NCI-H1436 treated with DMSO at 0.1 percent for 48 hours (cell line): ENCODE measurements at regions not wholly inside any gene's neighbourhood (a gene's known extent, or its start where the extent isn't known, plus 50 kb on each side); places are given as distances from the start of the nearest gene placed in this dataset.
"Not testable (repeated sequence)": the region's sequence is repeated elsewhere in the genome, so short reads cannot be mapped to it uniquely, and the experiment has no call there.

Experiments used
- DNase-seq: peaks from one replicate; lab custom pipeline; 2025; lab: John Stamatoyannopoulos, UW

DNA sequence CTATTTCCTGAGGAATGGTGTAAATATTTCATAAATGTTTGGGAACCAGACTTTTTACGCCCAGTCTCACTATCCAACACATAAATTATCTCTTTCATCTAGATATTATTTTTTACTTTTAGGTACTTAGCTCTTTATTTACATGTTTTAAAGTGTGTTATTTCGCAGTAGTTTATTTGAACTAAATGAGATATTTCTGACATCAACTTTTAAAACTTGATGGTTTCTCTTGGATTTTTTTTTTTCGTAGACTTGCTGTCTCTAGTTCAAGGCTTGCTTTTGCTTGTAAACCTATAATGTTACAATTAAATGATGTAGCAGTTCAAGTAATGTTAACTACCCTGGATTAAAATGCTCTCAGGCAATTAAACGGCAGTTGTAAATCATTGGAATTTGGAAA lies 241.7 kb upstream of the PDE3A start:
- DNase-seq: no peak

DNA sequence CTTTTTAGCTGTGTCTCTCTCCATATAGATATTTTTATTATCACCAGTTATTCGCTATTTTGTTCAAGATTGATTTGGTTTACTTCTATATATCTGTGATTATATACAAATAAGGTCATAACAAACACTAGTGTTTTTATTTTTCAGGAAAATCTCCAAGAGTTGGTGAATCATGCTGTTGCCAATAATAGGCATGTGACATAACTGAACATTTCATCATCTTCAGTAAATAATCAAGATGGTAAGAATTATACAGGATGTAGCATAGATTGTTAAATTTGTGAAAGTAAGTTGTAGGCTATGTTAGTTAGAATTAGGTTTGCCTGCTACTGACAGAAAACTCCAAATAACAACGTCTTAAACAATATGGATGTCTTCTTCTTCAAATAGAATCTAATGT lies 240.9 kb upstream of the PDE3A start:
- no peak for DNase-seq

DNA sequence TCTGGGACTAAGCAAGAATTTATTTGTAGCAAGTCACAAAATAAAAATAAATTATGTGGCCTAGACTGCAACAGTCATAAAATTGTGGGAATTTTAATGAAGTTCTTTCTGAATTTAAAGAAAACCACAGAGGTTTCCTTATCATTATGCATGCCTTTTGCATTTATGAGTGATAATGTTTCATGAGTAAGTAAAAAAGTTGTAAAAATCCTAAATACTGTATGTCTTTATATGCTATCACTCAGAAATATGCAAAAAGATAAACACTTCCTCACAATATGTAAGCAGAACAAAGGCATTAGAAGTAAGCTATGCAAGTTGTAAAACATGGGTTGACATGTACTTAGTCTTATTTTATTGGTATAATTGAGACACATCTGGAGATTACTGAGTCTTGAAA lies 239.4 kb upstream of the PDE3A start:
- no peak for DNase-seq

DNA sequence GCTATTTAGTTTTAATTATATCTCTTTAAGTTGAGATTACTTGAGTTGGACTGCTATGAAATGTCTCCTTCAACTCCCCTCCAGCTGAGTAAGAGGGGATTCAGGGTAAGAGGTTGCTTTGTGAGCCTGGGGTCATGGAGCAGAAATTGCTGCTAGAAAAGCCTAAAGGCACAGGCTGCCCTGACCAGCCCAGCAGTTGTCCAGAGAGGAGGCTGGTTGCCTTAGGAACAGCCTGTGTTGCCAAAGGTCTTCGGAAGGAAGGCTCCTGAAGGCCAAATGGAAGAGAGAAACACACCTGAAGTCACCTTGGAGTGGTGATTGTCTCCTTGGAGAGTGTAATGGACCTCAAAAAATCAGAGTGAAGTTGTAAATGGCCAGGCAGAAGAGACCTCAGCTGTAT lies 235.5 kb upstream of the PDE3A start:
- DNase-seq: no peak

- no peak for DNase-seq
These were observed 233.7 kb upstream of the PDE3A start for GRCh38 chr12:20134652-20135051.

GRCh38 chr12:20140751-20141150 lies 227.6 kb upstream of the PDE3A start:
- no peak for DNase-seq

DNA sequence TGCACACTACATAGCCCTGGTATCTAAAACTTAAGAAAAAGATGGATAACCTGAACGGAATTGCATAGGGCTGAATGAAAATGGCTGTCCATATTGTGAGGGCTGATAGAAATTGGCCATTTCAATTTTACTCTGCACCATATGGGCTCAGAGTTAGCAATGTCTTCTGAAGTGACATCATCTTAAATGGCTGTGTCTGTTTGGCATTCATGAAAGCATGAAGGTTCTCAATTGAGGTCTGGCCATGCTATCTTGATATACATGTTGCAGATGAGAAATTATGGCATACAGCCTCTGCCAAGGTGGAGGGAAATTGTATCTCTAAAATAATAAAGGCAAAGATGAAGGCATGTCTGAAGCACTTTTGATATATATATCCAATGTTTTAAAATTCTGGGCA lies 226.0 kb upstream of the PDE3A start:
- no peak for DNase-seq

GRCh38 chr12:20142956-20143355 lies 225.4 kb upstream of the PDE3A start:
- DNase-seq: no peak

DNA sequence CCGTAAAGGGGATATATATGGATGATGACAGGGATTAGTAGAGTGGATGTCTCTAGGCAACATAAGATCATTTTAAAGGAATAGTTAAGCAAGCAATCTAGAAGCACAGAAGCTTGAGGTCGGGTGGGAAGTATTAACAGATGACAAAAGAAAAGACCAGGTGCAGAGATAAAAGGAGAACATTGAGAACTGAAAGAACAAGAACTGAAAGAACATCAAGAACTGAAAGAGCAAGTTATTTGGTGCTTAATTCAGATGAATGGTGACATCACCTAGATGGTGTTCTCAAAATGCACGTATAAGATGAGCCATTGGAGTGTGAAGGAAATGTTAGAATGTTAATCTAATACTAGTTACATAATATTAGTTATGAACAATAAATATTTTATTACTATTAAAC lies 224.0 kb upstream of the PDE3A start:
- DNase-seq: no peak

DNA sequence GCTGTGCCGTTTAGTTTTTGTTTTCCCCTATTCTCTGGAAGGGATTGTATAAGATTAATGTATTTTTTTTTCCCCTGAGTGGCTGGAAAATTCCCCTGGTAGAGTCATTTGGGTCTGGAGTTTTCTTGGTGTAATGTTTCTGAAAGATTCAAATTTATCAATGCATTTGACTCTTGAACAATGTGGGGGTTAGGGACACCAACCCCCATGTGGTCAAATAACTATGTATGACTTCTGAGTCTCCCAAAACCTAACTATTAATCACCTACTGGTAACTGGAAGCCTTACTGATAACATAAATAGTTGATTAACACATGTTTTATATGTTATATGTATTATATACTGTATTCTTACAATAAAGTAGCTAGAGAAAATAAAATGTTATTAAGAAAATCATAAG lies 220.1 kb upstream of the PDE3A start:
- DNase-seq: no peak

DNA sequence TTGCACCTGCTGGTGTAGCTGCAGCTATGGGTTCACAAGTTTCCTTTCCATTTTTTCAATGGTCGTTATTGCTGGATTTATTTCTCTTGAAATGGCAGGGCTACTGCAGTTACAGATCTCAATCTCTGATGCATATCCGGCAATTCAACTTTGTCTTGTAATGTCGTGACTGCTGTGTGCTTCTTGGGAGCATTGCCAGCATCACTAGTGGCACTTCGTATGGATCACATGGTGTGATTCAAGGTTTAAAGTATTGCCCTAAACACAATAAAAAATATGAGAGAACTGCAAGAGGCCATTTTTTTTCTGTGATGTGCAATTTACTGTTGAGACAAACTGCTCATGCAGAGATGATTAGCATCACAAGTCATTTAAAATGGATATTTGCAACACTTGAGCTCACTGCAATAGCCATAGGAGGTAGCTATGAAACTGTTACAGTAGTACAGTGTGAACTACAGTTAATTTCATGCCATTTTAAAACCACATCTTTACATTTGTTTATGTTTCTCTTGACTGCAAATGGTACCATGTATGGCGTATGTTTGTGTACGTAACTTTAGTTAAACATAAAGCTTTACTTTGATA lies 217.4 kb upstream of the PDE3A start:
- DNase-seq: no peak

- DNase-seq: no peak
These were observed 214.3 kb upstream of the PDE3A start for GRCh38 chr12:20154052-20154451.

DNA sequence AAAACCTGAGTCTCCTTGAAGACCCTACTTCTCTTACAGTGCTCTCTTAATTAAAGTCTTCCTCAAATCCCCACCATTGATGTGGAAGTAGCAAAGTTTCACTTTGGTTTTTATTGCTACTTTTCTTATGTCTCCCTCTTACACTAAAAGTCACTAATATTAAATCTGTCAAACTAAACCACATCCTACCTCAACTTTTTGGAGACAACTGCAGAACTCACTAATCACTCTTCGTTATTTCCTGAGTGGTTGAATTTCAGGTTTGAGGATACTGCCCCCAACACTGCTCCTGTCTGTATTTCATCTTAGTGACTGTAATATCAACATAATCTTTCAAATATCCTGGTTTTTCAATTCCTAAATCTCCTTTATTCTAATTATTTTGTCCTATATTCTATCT lies 213.0 kb upstream of the PDE3A start:
- DNase-seq: no peak

DNA sequence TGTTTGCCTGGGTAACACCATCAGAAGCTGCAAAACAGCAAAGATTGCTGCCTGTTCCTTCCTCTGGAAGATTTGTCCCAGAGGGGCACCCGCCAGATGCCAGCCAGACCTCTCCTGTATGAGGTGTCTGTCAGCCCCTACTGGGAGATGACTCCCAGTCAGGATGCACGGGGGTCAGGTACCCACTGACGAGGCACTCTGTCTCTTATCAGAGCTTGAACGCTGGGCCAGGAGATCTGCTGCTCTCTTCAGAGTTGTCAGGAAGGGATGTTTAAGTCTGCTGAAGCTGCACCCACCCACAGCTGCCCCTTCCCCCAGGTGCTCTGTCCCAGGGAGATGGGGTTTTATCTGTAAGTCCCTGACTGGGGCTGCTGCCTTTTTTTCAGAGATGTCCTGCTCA lies 207.4 kb upstream of the PDE3A start:
- DNase-seq: not testable (repeated sequence)

GRCh38 chr12:20174528-20175175 lies 193.7 kb upstream of the PDE3A start:
- DNase-seq: no peak

DNA sequence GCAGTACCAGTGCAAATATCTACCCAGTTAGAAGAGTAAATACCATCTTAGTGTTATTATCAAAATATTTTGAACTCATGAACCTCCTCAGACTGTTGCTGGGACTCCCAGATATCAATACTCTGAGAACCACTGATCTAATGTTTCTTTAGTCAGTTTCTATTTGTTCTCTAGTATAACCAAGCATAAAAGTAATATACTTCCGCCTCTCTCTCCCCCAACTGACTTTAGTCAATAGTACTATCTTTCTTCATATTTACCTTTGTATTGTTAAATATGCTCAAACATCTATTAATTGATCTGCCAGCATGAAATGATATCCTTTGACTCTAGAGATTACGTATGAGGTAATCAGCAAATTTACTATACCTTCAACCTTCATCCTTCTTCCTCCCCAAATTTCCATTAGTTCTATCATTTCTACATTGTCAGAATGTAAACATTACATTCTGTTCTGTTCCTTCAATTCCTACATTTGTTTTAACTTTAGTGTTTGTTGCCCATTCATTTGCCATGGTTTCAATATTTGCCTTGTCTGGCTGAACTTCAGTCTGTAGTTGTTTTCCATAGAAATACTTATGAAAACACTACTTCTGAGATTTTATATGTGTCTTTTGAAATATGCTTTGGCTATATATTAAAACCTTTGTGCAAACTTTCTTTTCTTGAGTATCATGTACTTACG lies 192.5 kb upstream of the PDE3A start:
- DNase-seq: no peak

- no peak for DNase-seq
These were observed 186.7 kb upstream of the PDE3A start for GRCh38 chr12:20181416-20182180.

DNA sequence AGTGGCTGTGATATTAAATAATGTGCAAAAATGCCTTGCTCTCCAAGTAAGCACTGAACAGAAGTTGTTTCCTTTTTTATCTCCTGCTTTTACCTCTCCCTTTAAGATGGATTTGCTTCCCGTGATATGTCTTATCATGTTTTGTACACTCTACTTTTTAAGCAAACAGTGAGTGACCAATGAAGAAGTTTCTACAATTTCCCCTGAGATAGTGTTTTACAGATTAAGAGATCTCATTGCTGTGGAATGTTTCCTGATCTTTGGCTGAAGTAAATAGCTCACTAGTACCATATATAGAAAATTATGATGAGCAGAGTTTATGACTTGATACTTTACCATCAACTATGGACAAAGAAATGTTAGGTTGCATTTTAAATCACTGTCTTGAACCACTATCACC lies 184.8 kb upstream of the PDE3A start:
- no peak for DNase-seq

DNA sequence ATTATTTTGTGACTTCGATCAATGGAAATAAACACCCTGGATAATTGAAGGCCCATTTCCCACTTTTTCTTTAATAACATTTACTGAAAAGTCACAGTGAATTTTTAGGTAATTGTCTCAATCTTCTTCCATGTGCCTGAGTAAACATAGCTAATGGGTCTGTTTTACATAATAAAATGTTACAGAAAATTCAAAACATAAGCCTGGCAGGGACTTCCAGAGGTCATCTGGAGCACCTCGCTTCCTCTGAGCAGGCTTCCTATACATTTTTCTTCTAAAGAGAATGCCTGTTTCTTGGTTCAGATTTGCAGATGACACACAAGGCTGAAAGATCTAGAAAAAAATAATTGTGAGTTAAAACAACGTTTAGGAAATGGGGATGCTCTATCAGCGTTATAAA lies 183.8 kb upstream of the PDE3A start:
- DNase-seq: no peak

GRCh38 chr12:20187456-20187855 lies 180.9 kb upstream of the PDE3A start:
- DNase-seq: no peak

- no peak for DNase-seq
These were observed 179.2 kb upstream of the PDE3A start for GRCh38 chr12:20188930-20189653.

DNA sequence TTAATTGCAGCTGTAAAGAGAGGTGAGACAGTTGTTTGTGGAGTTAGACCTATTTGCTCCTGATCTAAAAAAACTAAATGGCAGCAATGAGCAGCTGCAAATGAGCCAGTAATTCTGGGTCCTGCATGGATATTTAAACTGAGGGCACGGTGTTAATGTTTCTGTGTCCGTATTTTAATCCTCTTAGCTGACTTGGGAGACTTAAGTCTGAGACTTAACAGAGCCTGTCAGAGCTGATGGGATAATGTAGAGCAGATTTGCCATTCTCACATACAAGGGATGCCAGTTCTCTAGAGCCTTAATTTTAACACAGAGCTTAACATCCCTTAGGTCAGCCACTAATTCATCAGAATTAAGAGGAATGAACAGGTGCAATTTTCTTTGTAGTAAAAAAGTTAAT lies 178.6 kb upstream of the PDE3A start:
- no peak for DNase-seq
